ENCODE measurements at regions not wholly inside any gene's neighbourhood (a gene's known extent, or its start where the extent isn't known, plus 50 kb on each side); places are given as distances from the start of the nearest gene placed in this dataset.

DNA sequence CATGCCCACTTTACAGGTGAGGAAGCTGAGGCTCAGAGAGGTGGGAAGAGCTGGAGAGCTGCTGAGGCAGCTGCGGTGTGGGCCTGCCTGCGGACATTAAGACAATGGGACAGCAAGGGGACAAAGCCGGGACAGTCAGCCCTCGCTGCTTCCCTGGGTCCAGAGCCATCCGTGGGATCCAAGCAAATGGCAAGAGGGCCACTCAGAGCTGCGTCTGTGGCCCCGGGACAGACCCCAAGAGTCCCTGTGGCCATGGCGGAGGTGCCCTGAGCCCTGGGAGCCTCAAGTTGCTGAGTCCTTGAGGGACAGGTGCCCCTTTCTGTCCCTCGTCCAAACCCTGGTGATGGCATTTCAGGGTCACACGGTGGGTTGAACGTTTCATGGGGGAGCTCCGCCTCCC lies 191.9 kb downstream of the OLFM1 start:
- intact Hi-C loops (cut with DNase I), result no loop called here

DNA sequence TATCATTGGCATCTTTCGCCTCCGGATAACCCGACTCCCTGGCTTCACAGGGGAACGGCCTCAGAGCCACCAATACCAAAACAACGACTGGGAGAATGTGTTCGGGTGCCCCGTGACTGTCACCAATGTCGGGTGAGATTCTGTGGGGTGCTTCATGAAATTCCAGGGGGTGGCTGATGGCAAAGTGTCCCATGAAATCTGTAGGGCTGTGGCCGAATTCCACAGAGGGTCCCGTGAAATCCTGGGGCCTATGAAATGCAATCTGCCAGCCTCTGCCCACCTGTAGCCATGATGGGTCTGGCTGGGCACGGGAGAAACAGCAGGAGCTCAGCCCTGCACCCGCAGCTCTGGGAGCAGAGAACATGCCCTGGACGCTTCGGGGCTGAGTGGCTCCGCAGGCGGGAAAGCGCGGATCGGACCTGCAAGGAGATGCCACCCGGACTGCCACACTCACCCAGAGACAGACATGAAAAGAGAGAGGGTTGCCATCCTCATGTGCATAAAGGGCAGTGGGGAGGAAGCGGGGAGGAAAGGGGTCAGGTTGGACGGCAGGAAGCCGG lies 192.4 kb downstream of the OLFM1 start:
- Histone ChIP-seq H3K4me1 (peaks cover 11 to 13% (median 12%) of the 10 kb centered on the region in 4 donors), H3K27ac (replicated peaks in 1 of 4) (no peak overlapping the region), H3K9me3 (no peaks in the 10 kb centered on the region), H3K27me3 (peaks cover 0 to 98% (median 2%) of the 10 kb centered on the region in 4 donors), H3K4me3 (no peak overlapping the region), H3K36me3 (no peaks in the 10 kb centered on the region)
- WGBS, result 83% methylated on average over 20 of the region's 23 CpGs
- DNase-seq (ENCODE audit: extremely low spot score), result no peak
- TF ChIP-seq POLR2A (IDR thresholded peaks at IDR 0.05; ENCODE audit: low read depth), result no peak
- no peak for TF ChIP-seq EP300 (IDR thresholded peaks at IDR 0.05)
- no peak for TF ChIP-seq POLR2AphosphoS5 (IDR thresholded peaks at IDR 0.05)
- intact Hi-C loops (cut with DNase I), result no loop called here

More for the DNA sequence above, 191.9 kb downstream of the OLFM1 start:
- no peak overlapping the region for H3K4me3 ChIP-seq
- 79% methylated on average over 7 of the region's 12 CpGs for WGBS
- H3K9me3 ChIP-seq, result no peaks in the 10 kb centered on the region
- peaks cover 0 to 98% (median 3%) of the 10 kb centered on the region in 4 donors for H3K27me3 ChIP-seq
- DNase-seq (ENCODE audit: extremely low spot score), result no peak
- no peak for TF ChIP-seq POLR2A (IDR thresholded peaks at IDR 0.05; ENCODE audit: low read depth)
- TF ChIP-seq EP300 (IDR thresholded peaks at IDR 0.05), result no peak
- no peak for TF ChIP-seq POLR2AphosphoS5 (IDR thresholded peaks at IDR 0.05)
- TF ChIP-seq, protein P1, sequence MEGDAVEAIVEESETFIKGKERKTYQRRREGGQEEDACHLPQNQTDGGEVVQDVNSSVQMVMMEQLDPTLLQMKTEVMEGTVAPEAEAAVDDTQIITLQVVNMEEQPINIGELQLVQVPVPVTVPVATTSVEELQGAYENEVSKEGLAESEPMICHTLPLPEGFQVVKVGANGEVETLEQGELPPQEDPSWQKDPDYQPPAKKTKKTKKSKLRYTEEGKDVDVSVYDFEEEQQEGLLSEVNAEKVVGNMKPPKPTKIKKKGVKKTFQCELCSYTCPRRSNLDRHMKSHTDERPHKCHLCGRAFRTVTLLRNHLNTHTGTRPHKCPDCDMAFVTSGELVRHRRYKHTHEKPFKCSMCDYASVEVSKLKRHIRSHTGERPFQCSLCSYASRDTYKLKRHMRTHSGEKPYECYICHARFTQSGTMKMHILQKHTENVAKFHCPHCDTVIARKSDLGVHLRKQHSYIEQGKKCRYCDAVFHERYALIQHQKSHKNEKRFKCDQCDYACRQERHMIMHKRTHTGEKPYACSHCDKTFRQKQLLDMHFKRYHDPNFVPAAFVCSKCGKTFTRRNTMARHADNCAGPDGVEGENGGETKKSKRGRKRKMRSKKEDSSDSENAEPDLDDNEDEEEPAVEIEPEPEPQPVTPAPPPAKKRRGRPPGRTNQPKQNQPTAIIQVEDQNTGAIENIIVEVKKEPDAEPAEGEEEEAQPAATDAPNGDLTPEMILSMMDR (IDR thresholded peaks at IDR 0.05), result no peak
- no peaks in the 10 kb centered on the region for H3K36me3 ChIP-seq
- peaks cover 11 to 13% (median 12%) of the 10 kb centered on the region in 4 donors for H3K4me1 ChIP-seq
- no peak overlapping the region for H3K27ac ChIP-seq (replicated peaks in 1 of 4)

DNA sequence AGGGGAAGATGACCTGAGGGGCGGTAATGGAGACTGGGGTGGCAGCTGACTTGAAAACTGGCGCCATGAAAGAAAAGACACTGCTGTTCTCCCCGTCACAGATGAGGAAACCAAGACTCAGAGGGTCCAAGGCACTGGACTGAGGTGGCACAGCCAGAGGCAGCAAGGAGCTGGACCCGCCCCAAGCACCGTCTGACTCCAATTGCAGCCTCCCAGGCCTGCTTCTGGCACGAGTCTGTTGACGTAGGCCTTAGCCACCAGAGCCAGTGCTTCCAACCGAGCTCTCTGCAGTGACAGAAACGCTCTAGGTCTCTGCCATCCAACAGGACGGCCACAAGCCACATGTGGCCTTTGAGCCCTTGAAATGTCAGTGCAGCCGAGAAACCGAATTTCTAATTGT lies 193.2 kb downstream of the OLFM1 start:
- intact Hi-C loops (cut with DNase I), result no loop called here
- TF ChIP-seq POLR2A (IDR thresholded peaks at IDR 0.05; ENCODE audit: low read depth) (no peak), POLR2AphosphoS5 (IDR thresholded peaks at IDR 0.05) (no peak), EP300 (IDR thresholded peaks at IDR 0.05) (no peak)
- TF ChIP-seq, protein P1 (IDR thresholded peaks at IDR 0.05), result no peak
- Histone ChIP-seq H3K4me3 (no peak overlapping the region), H3K9me3 (no peaks in the 10 kb centered on the region), H3K4me1 (peaks cover 11 to 13% (median 12%) of the 10 kb centered on the region in 4 donors), H3K36me3 (no peaks in the 10 kb centered on the region), H3K27me3 (peaks cover 0 to 92% (median 2%) of the 10 kb centered on the region in 4 donors), H3K27ac (replicated peaks in 1 of 4) (no peak overlapping the region)
- DNase-seq (ENCODE audit: extremely low spot score), result no peak
- 70% methylated on average over 12 of the region's 12 CpGs for WGBS

DNA sequence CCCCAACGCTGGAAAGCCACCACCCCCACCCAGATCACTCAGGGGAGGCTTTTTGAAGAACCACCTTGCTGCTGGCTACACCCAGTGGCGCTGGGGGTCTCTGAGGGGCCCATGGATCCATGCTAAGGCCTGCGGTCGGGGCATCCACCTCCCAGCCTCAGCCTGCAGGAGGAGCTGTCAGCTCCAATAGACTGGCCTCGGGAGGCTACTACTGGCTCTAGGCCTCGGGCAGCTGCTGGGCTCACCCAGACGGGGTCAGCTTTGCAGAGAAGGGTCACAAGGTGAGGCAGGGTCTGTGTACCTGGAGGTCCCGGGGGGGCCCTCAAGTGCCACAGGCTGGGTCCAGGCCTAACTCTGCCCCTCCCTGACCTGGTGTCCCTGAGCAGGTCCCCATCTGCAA lies 193.7 kb downstream of the OLFM1 start:
- peaks cover 0 to 87% (median 2%) of the 10 kb centered on the region in 4 donors for H3K27me3 ChIP-seq

More for the DNA sequence above, 193.7 kb downstream of the OLFM1 start:
- intact Hi-C loops (cut with DNase I), result no loop called here
- H3K4me3 ChIP-seq, result no peak overlapping the region
- no peak for DNase-seq (ENCODE audit: extremely low spot score)
- no peaks in the 10 kb centered on the region for H3K36me3 ChIP-seq
- no peak overlapping the region for H3K27ac ChIP-seq (replicated peaks in 1 of 4)
- H3K9me3 ChIP-seq, result no peaks in the 10 kb centered on the region
- TF ChIP-seq, protein P1 (IDR thresholded peaks at IDR 0.05), result no peak
- TF ChIP-seq POLR2AphosphoS5 (IDR thresholded peaks at IDR 0.05), result no peak
- TF ChIP-seq POLR2A (IDR thresholded peaks at IDR 0.05; ENCODE audit: low read depth), result no peak
- TF ChIP-seq EP300 (IDR thresholded peaks at IDR 0.05), result no peak
- peaks cover 11 to 13% (median 12%) of the 10 kb centered on the region in 4 donors for H3K4me1 ChIP-seq
- 81% methylated on average over 6 of the region's 8 CpGs for WGBS
